ENCODE measurements at regions not wholly inside any gene's neighbourhood (a gene's known extent, or its start where the extent isn't known, plus 50 kb on each side); places are given as distances from the start of the nearest gene placed in this dataset.

GRCh38 chr2:199558156-199558555, 100.4 kb upstream of the SATB2 start:
- no peaks in the 10 kb centered on the region for H3K27me3 ChIP-seq (ENCODE audit: insufficient read depth, low read length)
- no CpG with 5 or more reads among the region's 14 CpGs for WGBS (ENCODE audit: extremely low coverage, insufficient read length, low lambda C conversion rate)
- no peak overlapping the region for H3T11ph ChIP-seq (ENCODE audit: low read length)
- H3K79me1 ChIP-seq (ENCODE audit: insufficient read depth, low read depth, low read length, poor library complexity, severe bottlenecking) = no peaks in the 10 kb centered on the region
- H2BK120ac ChIP-seq (ENCODE audit: low read depth, low read length, poor library complexity, severe bottlenecking) = no peak overlapping the region
- H3K4me1 ChIP-seq (ENCODE audit: insufficient read depth, low read length) = no peaks in the 10 kb centered on the region
- no peak overlapping the region for H2BK5ac ChIP-seq (ENCODE audit: insufficient read length, low read length)
- no peak overlapping the region for H4K91ac ChIP-seq (ENCODE audit: insufficient read length, low read depth, low read length)
- H3K79me2 ChIP-seq (ENCODE audit: insufficient read depth, low read length) = no peaks in the 10 kb centered on the region
- no peak overlapping the region for H3K23ac ChIP-seq (ENCODE audit: insufficient read length, low read depth, low read length)
- no peak overlapping the region for H4K8ac ChIP-seq (replicated peaks; ENCODE audit: insufficient read length, low read depth, low read length)
- H2AK5ac ChIP-seq (ENCODE audit: insufficient read length, low read length) = no peak overlapping the region
- DNase-seq = no peak
- no peak overlapping the region for H3K4me2 ChIP-seq (ENCODE audit: insufficient read depth, insufficient read length, low read length)
- H3K14ac ChIP-seq (ENCODE audit: insufficient read depth, low read length) = no peak overlapping the region
- Mint-ChIP-seq H3K9me3 (no peaks in the 10 kb centered on the region; a peak in 1 of 5 replicates), H3K27ac (no peak overlapping the region), H3K4me1 (no peaks in the 10 kb centered on the region), H3K27me3 (ENCODE audit: low read depth) (no peaks in the 10 kb centered on the region), H3K36me3 (ENCODE audit: insufficient read depth in 1 of 3, low read depth in 3 of 3) (no peaks in the 10 kb centered on the region), H3K4me3 (no peak overlapping the region)
- no peak overlapping the region for H3K4ac ChIP-seq (ENCODE audit: low read depth, low read length)
- no peaks in the 10 kb centered on the region for H4K20me1 ChIP-seq (ENCODE audit: control insufficient read depth, insufficient read depth, insufficient read length)
- H3K9ac ChIP-seq (ENCODE audit: extremely low read depth, insufficient read length, low read length) = no peak overlapping the region
- no peaks in the 10 kb centered on the region for H3K23me2 ChIP-seq (ENCODE audit: insufficient read length, low read depth, low read length, poor library complexity, severe bottlenecking)
- H3K27ac ChIP-seq (ENCODE audit: insufficient read length, low read depth, low read length) = no peak overlapping the region
- H2BK20ac ChIP-seq (ENCODE audit: low read depth, low read length, poor library complexity, severe bottlenecking) = no peak overlapping the region
- H4K5ac ChIP-seq (ENCODE audit: insufficient read length, low read depth, low read length) = no peak overlapping the region
- no peaks in the 10 kb centered on the region for H3K9me3 ChIP-seq (ENCODE audit: control insufficient read depth, low read depth, low read length)
- no peak overlapping the region for H2AFZ ChIP-seq (ENCODE audit: low read length)
- no peak overlapping the region for H3K56ac ChIP-seq (ENCODE audit: insufficient read length, low read depth, low read length)
- TF ChIP-seq CTCF (conservative IDR thresholded peaks at IDR 0.05) = no peak
- H2BK12ac ChIP-seq (ENCODE audit: insufficient read length, low read depth, low read length) = no peak overlapping the region
- no peak overlapping the region for H3K18ac ChIP-seq (ENCODE audit: insufficient read length, low read depth, low read length)
- H2BK15ac ChIP-seq (ENCODE audit: low read depth, low read length) = no peak overlapping the region

All from H9 (cell line).